Natural killer cell treated with Interleukin-12 subunit alpha and Interleukin-12 subunit beta and Interleukin-15 and Interleukin-18, amount 100 ng/mL, for 72 hours (primary cell): ENCODE measurements at regions not wholly inside any gene's neighbourhood (a gene's known extent, or its start where the extent isn't known, plus 50 kb on each side); places are given as distances from the start of the nearest gene placed in this dataset.
A peak's percentile ranks its signal among the peaks of the same experiment; 100 is the strongest.

Experiments used
- ATAC-seq, 2 donors: fragments of 150-1000 bp; cut with Tn5 transposase in 1 of 2; sonication (Bioruptor Pico), chemical (Tn5 transposase) in 1 of 2; 2 replicates each; pipeline ENCODE4 v1.10.0; 2021
- DNase-seq: peaks from one replicate; pipeline ENCODE4 v3.0.0; 2022; ENCODE audit warnings: low spot score
- H3K27ac Mint-ChIP-seq, 2 donors: 1 replicate in 1 of 2; 2 replicates in 1 of 2; pipeline ENCODE4 v1.8.0; 2022; ENCODE audit warnings: mixed read lengths in 2 of 2, mild to moderate bottlenecking in 1 of 2, moderate library complexity in 1 of 2
- H3K27me3 Mint-ChIP-seq, 2 donors: 1 replicate in 1 of 2; 2 replicates in 1 of 2; pipeline ENCODE4 v1.8.0; 2022; ENCODE audit warnings: mixed read lengths in 2 of 2
- H3K36me3 Mint-ChIP-seq: one replicate; pipeline ENCODE4 v1.8.0; 2022; ENCODE audit warnings: mixed read lengths
- H3K4me1 Mint-ChIP-seq, 2 donors: 1 replicate in 1 of 2; 2 replicates in 1 of 2; pipeline ENCODE4 v1.8.0; 2022; ENCODE audit warnings: low read depth in 2 of 2, mixed read lengths in 2 of 2, mild to moderate bottlenecking in 1 of 2
- H3K4me3 Mint-ChIP-seq: one replicate; pipeline ENCODE4 v1.8.0; 2022; ENCODE audit warnings: mixed read lengths
- H3K9me3 Mint-ChIP-seq: 2 replicates; pipeline ENCODE4 v1.8.0; 2022; ENCODE audit warnings: mixed read lengths

DNA sequence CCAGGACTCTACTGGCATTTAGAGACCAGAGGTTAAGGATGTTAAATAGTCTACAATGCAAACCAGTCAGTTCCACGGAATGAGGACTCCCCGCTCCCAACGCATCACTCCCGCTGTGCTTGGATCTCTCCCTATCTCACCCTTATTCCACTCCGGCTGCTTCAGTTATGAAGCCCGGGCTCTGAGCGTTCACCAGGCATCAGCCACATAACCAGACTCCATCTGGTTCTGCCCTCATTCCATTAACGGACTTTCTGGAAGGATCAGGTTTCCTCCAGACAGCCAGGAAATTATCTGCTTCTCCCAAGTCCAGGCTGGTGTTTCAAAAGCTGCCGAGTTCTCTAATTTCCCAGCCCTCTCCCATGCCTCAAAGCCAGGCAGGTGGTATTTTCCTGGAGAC is 499.3 kb downstream of the GLRX3 start:
- Mint-ChIP-seq H3K36me3 (no peaks in the 10 kb centered on the region), H3K4me3 (no peak overlapping the region), H3K27ac (no peak overlapping the region), H3K4me1 (peaks cover 3 to 5% of the 10 kb centered on the region in 2 donors), H3K27me3 (peaks cover 28 to 43% of the 10 kb centered on the region in 2 donors), H3K9me3 (peaks cover 7% of the 10 kb centered on the region)
- ATAC-seq = no peak
- no peak for DNase-seq

DNA sequence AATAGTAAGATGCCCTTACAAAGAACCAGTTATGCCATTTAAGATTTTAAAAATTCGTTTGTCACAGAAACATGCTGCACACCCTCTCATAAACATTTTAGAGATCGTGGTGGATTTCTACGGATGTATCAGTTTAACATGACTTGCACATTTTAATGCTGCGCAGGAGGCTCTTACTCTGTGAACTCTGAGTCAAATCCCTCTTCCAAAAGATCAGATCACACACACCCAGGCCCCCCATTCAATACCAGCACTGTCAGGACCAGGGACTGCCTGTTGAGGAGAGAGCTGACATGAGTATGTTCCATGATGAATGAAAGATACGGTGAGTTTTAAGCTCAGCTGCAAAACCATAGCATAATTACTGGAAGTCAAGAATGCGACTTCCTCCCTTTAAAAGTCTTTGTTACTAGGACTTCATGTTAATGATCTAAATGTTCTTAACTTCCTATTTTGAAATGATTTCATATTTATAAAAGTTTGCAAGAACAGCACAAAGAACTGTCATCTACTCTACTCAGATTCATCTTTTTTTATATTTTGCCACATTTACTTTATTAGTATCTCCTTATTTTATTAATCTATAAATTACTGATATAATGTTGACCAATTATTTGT is 500.2 kb downstream of the GLRX3 start:
- Mint-ChIP-seq H3K4me1 (peaks cover 3% of the 10 kb centered on the region in 2 donors), H3K9me3 (peaks cover 7% of the 10 kb centered on the region), H3K27ac (no peak overlapping the region), H3K27me3 (peaks cover 29 to 44% of the 10 kb centered on the region in 2 donors), H3K36me3 (no peaks in the 10 kb centered on the region), H3K4me3 (no peak overlapping the region)
- DNase-seq = no peak
- no peak for ATAC-seq

DNA sequence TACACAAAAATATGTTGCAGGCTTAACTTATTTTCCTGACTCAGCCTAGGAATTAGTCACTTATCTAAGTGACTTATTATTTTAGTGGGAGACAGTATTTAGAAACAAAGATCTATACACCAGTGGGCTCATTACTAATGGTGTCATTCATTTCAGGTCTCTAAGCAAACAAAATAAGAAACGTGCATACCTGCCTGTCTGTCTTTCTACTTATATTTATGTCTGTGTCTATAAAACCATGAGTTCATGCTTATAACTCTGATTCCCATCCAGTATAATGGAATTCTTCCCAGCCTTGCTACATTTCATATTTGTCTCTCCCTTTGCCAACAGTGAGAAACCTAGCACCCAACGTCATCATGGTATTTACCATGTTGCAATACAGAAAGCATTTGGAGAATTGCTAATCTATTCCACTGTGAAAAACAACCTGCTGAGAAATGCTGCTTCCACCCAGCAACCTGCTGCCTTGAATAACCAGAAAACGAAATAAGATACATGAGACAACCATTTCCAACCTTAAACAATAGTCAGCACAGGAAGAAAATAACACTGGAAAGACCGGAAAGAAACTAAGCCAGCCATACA is 501.0 kb downstream of the GLRX3 start:
- H3K4me3 Mint-ChIP-seq = no peak overlapping the region
- peaks cover 27 to 50% of the 10 kb centered on the region in 2 donors for H3K27me3 Mint-ChIP-seq
- peaks cover 7% of the 10 kb centered on the region for H3K9me3 Mint-ChIP-seq
- no peaks in the 10 kb centered on the region for H3K36me3 Mint-ChIP-seq
- DNase-seq (no peak), ATAC-seq (no peak)
- no peak overlapping the region for H3K27ac Mint-ChIP-seq
- no peaks in the 10 kb centered on the region for H3K4me1 Mint-ChIP-seq

DNA sequence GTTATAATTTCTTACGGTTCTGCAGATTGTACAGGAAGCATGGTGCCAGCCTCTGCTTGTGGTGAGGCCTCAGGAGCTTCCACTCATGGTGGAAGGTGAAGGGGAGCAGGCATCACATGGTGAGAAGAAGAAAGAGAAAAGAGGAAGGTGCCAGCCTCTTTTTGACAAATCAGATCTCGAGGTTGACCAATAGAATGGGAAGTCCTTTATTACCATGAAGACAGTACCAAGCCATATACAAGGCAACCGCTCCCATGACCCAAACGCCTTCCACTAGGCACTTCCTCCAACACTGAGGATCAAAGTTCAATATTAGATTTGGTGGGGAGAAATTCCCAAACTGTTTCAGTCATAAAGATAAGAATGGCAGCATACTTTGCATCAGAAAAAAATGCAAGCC is 502.8 kb downstream of the GLRX3 start:
- Mint-ChIP-seq H3K36me3 (no peaks in the 10 kb centered on the region), H3K27ac (no peak overlapping the region)
- no peak for ATAC-seq

DNA sequence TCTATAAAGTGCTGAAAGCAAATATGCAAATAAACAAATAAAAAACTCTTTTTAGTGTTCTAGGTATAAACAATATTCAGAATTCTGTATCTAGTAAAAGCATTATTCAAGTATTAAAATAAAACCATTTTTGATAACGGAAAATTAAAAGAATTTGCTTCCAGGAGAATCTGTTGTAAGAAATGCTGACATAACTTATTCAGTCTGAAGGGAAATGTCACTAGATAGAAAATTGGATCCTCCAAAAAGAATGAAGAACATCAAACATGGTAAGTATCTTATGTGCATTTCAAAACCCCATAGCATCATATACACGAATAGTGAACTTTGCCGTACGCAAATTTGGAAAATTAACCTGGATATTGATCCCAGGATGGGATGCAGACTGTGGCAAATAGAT is 506.7 kb downstream of the GLRX3 start:
- Mint-ChIP-seq H3K36me3 (no peaks in the 10 kb centered on the region), H3K9me3 (peaks cover 3% of the 10 kb centered on the region), H3K4me3 (no peak overlapping the region), H3K4me1 (no peaks in the 10 kb centered on the region), H3K27me3 (peaks cover 10 to 25% of the 10 kb centered on the region in 2 donors), H3K27ac (no peak overlapping the region)
- DNase-seq = no peak
- ATAC-seq = no peak

More for the DNA sequence above, 502.8 kb downstream of the GLRX3 start:
- no peaks in the 10 kb centered on the region for H3K4me1 Mint-ChIP-seq
- H3K27me3 Mint-ChIP-seq = peaks cover 27 to 58% of the 10 kb centered on the region in 2 donors
- DNase-seq = no peak
- peaks cover 7% of the 10 kb centered on the region for H3K9me3 Mint-ChIP-seq
- no peak overlapping the region for H3K4me3 Mint-ChIP-seq

DNA sequence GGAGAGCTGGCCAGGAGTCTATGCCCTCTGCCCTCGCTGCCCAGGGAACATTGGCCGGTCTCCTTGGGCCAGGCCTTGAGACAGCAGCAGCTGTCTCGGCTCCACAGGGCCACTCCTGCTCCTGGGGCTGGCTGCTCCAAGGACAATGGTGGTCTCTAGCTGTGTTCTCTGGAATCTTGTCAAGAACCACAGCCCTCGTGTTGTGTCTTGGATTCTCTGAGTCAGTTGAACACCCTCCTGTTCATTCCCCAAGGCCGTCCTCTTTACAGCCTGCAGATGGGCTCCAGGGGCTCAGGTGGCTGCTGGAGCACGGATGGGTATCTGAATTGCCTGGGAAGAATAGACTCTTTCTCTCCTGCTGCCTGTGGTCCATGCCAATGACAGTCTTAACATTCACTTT is 511.1 kb downstream of the GLRX3 start:
- no peak overlapping the region for H3K4me3 Mint-ChIP-seq
- H3K27me3 Mint-ChIP-seq = peaks cover 0 to 9% of the 10 kb centered on the region in 2 donors
- DNase-seq (no peak), ATAC-seq (peak in 1 of 2 donors; percentile 24)
- H3K4me1 Mint-ChIP-seq = no peaks in the 10 kb centered on the region
- H3K9me3 Mint-ChIP-seq = no peaks in the 10 kb centered on the region
- H3K36me3 Mint-ChIP-seq = no peaks in the 10 kb centered on the region
- H3K27ac Mint-ChIP-seq = no peak overlapping the region

DNA sequence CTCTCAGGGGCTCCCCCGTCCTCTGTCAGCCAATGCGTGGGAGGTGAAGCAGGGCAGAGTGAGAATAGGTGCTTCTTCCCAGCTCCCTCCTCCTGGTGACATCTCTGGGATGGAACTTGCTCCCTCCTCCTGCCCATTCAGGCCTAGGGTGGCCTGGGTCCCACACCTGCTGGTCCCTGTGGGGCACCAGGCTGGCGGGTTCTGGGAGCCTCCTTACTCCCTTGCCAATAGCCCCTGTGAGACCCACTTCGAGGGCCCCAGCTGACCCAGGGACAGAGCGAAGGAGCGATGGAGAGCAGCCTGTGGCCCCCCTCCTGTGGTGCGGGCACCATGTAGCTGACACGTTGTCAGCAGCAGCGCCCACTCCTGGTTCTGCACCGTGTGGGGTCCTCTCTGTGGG is 512.6 kb downstream of the GLRX3 start:
- Mint-ChIP-seq H3K36me3 (no peaks in the 10 kb centered on the region), H3K4me3 (no peak overlapping the region), H3K27ac (no peak overlapping the region), H3K4me1 (no peaks in the 10 kb centered on the region), H3K9me3 (no peaks in the 10 kb centered on the region), H3K27me3 (no peaks in the 10 kb centered on the region)
- ATAC-seq (no peak), DNase-seq (no peak)

DNA sequence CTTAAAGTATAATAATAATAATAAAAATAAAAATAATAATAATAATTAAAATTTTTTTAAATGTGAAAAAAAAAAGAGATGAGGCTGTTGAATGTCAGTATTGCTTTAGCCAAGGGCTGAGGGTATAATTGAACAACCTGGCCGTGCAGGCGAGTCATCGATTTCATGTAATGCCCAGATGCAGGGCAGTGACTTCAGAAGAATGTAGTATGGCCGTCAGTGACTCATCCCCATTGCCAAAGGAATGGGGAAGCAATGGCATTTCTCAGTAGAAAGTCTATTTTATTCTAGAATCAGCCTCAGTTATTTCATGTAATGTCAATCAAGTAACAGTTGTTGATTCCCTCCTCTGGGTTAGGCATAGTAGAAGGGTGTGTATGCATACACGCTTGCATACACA is 516.4 kb downstream of the GLRX3 start:
- no peak overlapping the region for H3K4me3 Mint-ChIP-seq
- no peaks in the 10 kb centered on the region for H3K36me3 Mint-ChIP-seq
- DNase-seq (no peak), ATAC-seq (no peak)
- no peaks in the 10 kb centered on the region for H3K4me1 Mint-ChIP-seq
- no peaks in the 10 kb centered on the region for H3K9me3 Mint-ChIP-seq
- no peak overlapping the region for H3K27ac Mint-ChIP-seq
- no peaks in the 10 kb centered on the region for H3K27me3 Mint-ChIP-seq

DNA sequence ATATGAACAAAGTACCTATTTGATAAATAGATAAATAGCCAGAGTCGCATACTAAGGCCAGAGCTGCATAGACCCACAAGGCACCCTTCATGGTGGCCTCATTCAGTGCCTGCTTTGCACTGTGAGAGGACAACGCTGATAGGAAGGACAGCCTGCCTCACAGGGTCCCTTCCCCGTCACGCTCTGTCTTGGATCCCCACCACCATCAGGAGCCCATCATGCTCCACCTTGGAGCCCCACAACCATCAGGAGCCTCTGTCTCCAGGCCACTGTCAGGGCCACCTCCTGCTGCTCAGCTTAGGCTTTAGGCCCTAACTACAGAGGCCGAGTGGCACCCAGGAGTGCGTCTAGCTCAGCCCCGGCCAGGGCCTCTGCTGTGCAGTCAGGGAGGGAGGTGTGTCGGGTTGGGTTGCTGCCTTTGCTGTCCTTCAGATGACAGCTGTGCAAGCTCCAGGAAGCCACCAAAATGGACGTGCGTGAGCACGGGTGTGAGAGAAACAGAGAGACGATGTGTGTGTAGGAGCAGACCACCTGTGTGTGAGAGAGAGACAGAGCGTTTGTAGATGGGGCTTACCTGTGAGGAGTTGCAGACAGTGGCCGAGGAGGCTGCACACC is 516.9 kb downstream of the GLRX3 start:
- no peak for DNase-seq

DNA sequence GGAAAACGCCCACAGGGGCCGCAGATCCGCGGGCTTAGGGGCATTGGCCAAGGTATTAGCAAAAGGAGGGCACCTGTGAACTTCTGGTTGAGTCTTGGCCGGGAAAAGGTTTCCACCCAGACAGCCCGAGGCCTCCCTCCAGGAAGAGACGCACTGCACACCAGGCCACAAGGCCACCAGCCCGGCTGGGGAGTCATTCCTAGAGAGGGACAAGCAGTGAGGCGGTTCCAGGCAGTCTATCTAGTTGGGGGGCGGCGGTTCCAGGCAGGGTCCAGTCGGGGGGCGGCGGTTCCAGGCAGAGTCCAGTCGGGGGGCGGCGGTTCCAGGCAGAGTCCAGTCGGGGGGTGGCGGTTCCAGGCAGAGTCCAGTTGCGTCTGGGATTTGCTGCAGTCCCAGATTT is 518.5 kb downstream of the GLRX3 start:
- Mint-ChIP-seq H3K27ac (no peak overlapping the region), H3K4me1 (no peaks in the 10 kb centered on the region), H3K36me3 (no peaks in the 10 kb centered on the region), H3K9me3 (no peaks in the 10 kb centered on the region), H3K4me3 (no peak overlapping the region), H3K27me3 (peaks cover 0 to 2% of the 10 kb centered on the region in 2 donors)
- ATAC-seq (no peak), DNase-seq (no peak)

More for the DNA sequence above, 516.9 kb downstream of the GLRX3 start:
- no peak overlapping the region for H3K27ac Mint-ChIP-seq
- H3K9me3 Mint-ChIP-seq = no peaks in the 10 kb centered on the region
- no peak overlapping the region for H3K4me3 Mint-ChIP-seq
- H3K27me3 Mint-ChIP-seq = no peaks in the 10 kb centered on the region
- no peaks in the 10 kb centered on the region for H3K36me3 Mint-ChIP-seq
- no peaks in the 10 kb centered on the region for H3K4me1 Mint-ChIP-seq
- no peak for ATAC-seq

DNA sequence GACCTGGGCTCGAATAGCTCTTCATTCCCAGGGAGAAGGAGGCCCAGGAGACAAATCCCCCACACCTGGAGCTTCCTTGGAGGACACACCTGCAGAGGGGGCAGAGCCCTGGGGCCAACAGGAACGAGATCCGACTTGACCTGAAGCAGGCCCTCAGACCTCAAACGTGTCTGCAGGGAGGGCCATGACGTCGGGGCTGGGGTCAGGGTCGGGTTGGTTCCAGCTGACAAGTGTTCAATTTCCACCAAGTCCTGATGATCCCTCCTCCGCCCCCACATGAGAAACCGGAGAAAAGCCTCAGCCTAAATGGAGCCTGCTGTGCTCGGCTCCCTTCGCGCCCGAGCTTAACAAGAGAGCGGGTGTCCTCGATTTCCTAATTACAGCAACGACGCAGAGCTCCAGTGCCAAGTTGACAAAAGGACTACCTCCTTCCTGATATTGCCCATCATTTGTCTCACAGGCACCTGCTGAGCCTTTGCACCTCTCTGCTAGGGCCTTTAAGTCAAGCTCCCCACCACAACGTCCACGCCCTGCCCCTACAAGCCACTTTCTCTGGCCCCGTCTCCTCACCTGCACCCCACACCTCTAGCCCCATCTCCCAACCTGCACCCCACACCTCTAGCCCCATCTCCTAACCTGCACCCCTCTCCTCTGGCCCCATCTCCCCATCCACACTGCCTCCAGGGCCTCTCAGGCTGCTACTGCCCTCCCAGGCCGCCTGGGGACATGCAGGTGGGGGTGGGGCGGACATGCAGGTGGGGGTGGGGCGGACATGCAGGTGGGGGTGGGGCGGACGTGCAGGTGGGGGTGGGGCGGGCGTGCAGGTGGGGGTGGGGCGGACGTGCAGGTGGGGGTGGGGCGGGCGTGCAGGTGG is 519.4 kb downstream of the GLRX3 start:
- peaks cover 0 to 2% of the 10 kb centered on the region in 2 donors for H3K27me3 Mint-ChIP-seq
- H3K9me3 Mint-ChIP-seq = no peaks in the 10 kb centered on the region
- no peak overlapping the region for H3K27ac Mint-ChIP-seq
- DNase-seq = no peak
- H3K4me1 Mint-ChIP-seq = no peaks in the 10 kb centered on the region
- no peaks in the 10 kb centered on the region for H3K36me3 Mint-ChIP-seq
- no peak for ATAC-seq
- no peak overlapping the region for H3K4me3 Mint-ChIP-seq

DNA sequence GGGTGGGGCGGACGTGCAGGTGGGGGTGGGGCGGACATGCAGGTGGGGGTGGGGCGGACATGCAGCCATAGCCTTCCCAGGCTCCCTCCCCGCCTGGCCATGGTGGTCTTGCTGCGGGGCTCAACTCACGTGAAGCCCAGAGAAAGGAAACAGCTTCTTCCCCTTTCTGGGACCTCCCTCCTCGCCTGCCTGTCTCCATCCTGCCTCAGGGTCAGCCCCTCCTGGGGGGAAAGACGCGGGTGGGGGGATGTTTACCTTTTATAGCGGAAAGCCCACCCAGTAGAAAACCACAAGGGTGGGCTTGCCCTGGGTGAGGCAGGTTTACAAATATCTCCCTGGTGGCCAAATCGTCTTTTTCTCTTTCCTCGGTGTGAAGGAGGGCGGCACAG is 520.0 kb downstream of the GLRX3 start:
- peaks cover 0 to 2% of the 10 kb centered on the region in 2 donors for H3K27me3 Mint-ChIP-seq
- H3K9me3 Mint-ChIP-seq = no peaks in the 10 kb centered on the region
- ATAC-seq = no peak
- H3K4me1 Mint-ChIP-seq = no peaks in the 10 kb centered on the region
- no peak for DNase-seq
- H3K27ac Mint-ChIP-seq = no peak overlapping the region
- no peak overlapping the region for H3K4me3 Mint-ChIP-seq
- no peaks in the 10 kb centered on the region for H3K36me3 Mint-ChIP-seq

DNA sequence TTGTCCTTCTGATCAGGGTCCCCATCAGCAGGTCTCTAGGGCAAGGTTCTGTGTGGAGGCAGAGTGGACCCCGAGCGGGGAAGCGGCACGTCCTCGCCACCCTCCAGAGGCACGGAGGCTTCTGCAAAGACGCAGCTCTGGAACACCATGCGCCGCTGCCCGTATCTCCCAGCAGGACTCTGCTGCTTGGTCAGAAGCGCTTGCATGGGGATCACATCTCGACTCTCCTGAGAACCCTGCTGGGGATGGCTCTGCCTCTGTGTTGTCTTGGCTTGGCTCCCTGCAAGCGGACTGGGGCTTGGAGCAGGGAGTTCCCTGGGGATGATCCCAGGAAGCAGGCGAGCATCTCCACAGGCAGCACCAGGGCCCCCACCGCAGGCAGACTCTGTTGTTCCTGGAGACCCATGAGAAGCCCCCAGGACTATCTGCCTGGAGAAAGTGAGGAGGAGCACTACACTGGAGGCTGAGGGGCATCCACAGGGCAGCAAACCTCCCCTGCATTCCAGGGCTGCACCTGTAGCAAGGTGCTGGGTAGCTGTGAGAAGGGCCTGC is 520.5 kb downstream of the GLRX3 start:
- no peak for ATAC-seq
- Mint-ChIP-seq H3K4me1 (no peaks in the 10 kb centered on the region), H3K27me3 (peaks cover 0 to 2% of the 10 kb centered on the region in 2 donors), H3K4me3 (no peak overlapping the region), H3K9me3 (no peaks in the 10 kb centered on the region), H3K36me3 (no peaks in the 10 kb centered on the region), H3K27ac (no peak overlapping the region)
- DNase-seq = no peak
